Karpas-422 (cell line): ENCODE measurements at regions not wholly inside any gene's neighbourhood (a gene's known extent, or its start where the extent isn't known, plus 50 kb on each side); places are given as distances from the start of the nearest gene placed in this dataset.

Experiments used
- DNase-seq: peaks from one replicate; pipeline ENCODE4 v3.0.0-alpha.2; 2015
- H2AFZ ChIP-seq: fragments of 200-600 bp; sonication (generic); 2 replicates; pipeline ENCODE4 v1.6.1; 2014; ENCODE audit warnings: antibody characterized with exemption, low read length, mixed read lengths
- H3K27ac ChIP-seq: fragments of 200-600 bp; sonication (generic); 2 replicates; pipeline ENCODE4 v1.5.1; 2014; ENCODE audit warnings: mild to moderate bottlenecking, low read length, moderate library complexity
- H3K27me3 ChIP-seq: fragments of 200-600 bp; sonication (generic); 2 replicates; pipeline ENCODE4 v1.6.1; 2014; ENCODE audit warnings: low read length, mixed read lengths
- H3K36me3 ChIP-seq: fragments of 200-600 bp; sonication (generic); 2 replicates; pipeline ENCODE4 v1.6.1; 2014; ENCODE audit warnings: low read length, mixed read lengths; ENCODE audit not compliant: insufficient read depth
- H3K4me1 ChIP-seq: fragments of 200-600 bp; sonication (generic); 2 replicates; pipeline ENCODE4 v1.6.1; 2014; ENCODE audit warnings: mild to moderate bottlenecking, low read length, mixed read lengths
- H3K4me2 ChIP-seq: fragments of 200-600 bp; sonication (generic); 2 replicates; pipeline ENCODE4 v1.6.1; 2014; ENCODE audit warnings: low read length, low read depth, mild to moderate bottlenecking; ENCODE audit not compliant: poor library complexity, severe bottlenecking
- H3K4me3 ChIP-seq: fragments of 200-600 bp; sonication (generic); 2 replicates; pipeline ENCODE4 v1.5.1; 2014; ENCODE audit warnings: mild to moderate bottlenecking, antibody characterized with exemption, low read length, mixed read lengths
- H3K79me2 ChIP-seq: fragments of 200-600 bp; sonication (generic); 2 replicates; pipeline ENCODE4 v1.6.1; 2014; ENCODE audit warnings: mild to moderate bottlenecking, low read length, mixed read lengths
- H3K9ac ChIP-seq: fragments of 200-600 bp; sonication (generic); 2 replicates; pipeline ENCODE4 v1.6.0; 2014; ENCODE audit warnings: low read length
- H3K9me2 ChIP-seq: fragments of 200-600 bp; sonication (generic), shearing (Covaris generic); replicated peaks from 2 replicates; pipeline ENCODE4 v1.6.0; 2014; ENCODE audit warnings: mild to moderate bottlenecking, low read length, moderate library complexity; ENCODE audit not compliant: insufficient read depth
- H3K9me3 ChIP-seq: fragments of 300-700, 200-600 bp; sonication (generic); 2 replicates; pipeline ENCODE4 v1.6.1; 2014; ENCODE audit warnings: low read length, mixed read lengths
- H4K20me1 ChIP-seq: fragments of 200-600 bp; sonication (generic); 2 replicates; pipeline ENCODE4 v1.6.1; 2014; ENCODE audit warnings: mild to moderate bottlenecking, antibody characterized with exemption, low read length, low read depth; ENCODE audit not compliant: insufficient read depth

GRCh38 chr9:12874395-12874794, 99.6 kb downstream of the LURAP1L start:
- H3K4me2 ChIP-seq: no peak overlapping the region
- H3K27me3 ChIP-seq: no peaks in the 10 kb centered on the region
- H2AFZ ChIP-seq: no peak overlapping the region
- no peaks in the 10 kb centered on the region for H3K79me2 ChIP-seq
- no peaks in the 10 kb centered on the region for H3K36me3 ChIP-seq
- no peak overlapping the region for H3K9ac ChIP-seq
- no peak overlapping the region for H3K4me3 ChIP-seq
- H3K9me3 ChIP-seq: no peaks in the 10 kb centered on the region
- DNase-seq: no peak
- H4K20me1 ChIP-seq: no peaks in the 10 kb centered on the region
- H3K4me1 ChIP-seq: no peaks in the 10 kb centered on the region
- no peaks in the 10 kb centered on the region for H3K9me2 ChIP-seq
- no peak overlapping the region for H3K27ac ChIP-seq

GRCh38 chr9:12875191-12875590, 100.4 kb downstream of the LURAP1L start:
- Histone ChIP-seq H3K4me3 (no peak overlapping the region), H3K4me2 (no peak overlapping the region), H3K9me2 (no peaks in the 10 kb centered on the region), H3K79me2 (no peaks in the 10 kb centered on the region), H3K36me3 (no peaks in the 10 kb centered on the region), H3K4me1 (no peaks in the 10 kb centered on the region), H4K20me1 (no peaks in the 10 kb centered on the region), H3K9me3 (no peaks in the 10 kb centered on the region), H3K27ac (no peak overlapping the region), H2AFZ (no peak overlapping the region), H3K9ac (no peak overlapping the region), H3K27me3 (no peaks in the 10 kb centered on the region)
- DNase-seq: no peak

GRCh38 chr9:12876872-12877271, 102.1 kb downstream of the LURAP1L start:
- no peaks in the 10 kb centered on the region for H3K9me3 ChIP-seq
- no peak overlapping the region for H3K9ac ChIP-seq
- no peak overlapping the region for H2AFZ ChIP-seq
- H3K9me2 ChIP-seq: no peaks in the 10 kb centered on the region
- no peaks in the 10 kb centered on the region for H3K4me1 ChIP-seq
- no peak overlapping the region for H3K4me2 ChIP-seq
- no peaks in the 10 kb centered on the region for H3K27me3 ChIP-seq
- no peaks in the 10 kb centered on the region for H3K79me2 ChIP-seq
- no peak for DNase-seq
- H3K4me3 ChIP-seq: no peak overlapping the region
- H3K27ac ChIP-seq: no peak overlapping the region
- no peaks in the 10 kb centered on the region for H4K20me1 ChIP-seq
- no peaks in the 10 kb centered on the region for H3K36me3 ChIP-seq

- Histone ChIP-seq H2AFZ (no peak overlapping the region), H3K4me2 (no peak overlapping the region), H3K27ac (no peak overlapping the region), H3K9ac (no peak overlapping the region), H4K20me1 (no peaks in the 10 kb centered on the region), H3K4me3 (no peak overlapping the region), H3K4me1 (no peaks in the 10 kb centered on the region), H3K9me3 (no peaks in the 10 kb centered on the region), H3K27me3 (no peaks in the 10 kb centered on the region), H3K79me2 (no peaks in the 10 kb centered on the region), H3K36me3 (no peaks in the 10 kb centered on the region), H3K9me2 (no peaks in the 10 kb centered on the region)
- no peak for DNase-seq
Observed at GRCh38 chr9:12878351-12878978, 103.6 kb downstream of the LURAP1L start.

- Histone ChIP-seq H3K9me3 (no peaks in the 10 kb centered on the region), H3K9me2 (no peaks in the 10 kb centered on the region), H3K79me2 (no peaks in the 10 kb centered on the region), H3K4me2 (no peak overlapping the region), H3K4me3 (no peak overlapping the region), H4K20me1 (no peaks in the 10 kb centered on the region), H3K9ac (no peak overlapping the region), H2AFZ (no peak overlapping the region), H3K27ac (no peak overlapping the region), H3K27me3 (no peaks in the 10 kb centered on the region), H3K4me1 (no peaks in the 10 kb centered on the region), H3K36me3 (no peaks in the 10 kb centered on the region)
- no peak for DNase-seq
Observed at GRCh38 chr9:12879961-12880360, 105.1 kb downstream of the LURAP1L start.

- no peak for DNase-seq
- H3K36me3 ChIP-seq: no peaks in the 10 kb centered on the region
- H2AFZ ChIP-seq: no peak overlapping the region
- H3K9me2 ChIP-seq: no peaks in the 10 kb centered on the region
- no peaks in the 10 kb centered on the region for H3K79me2 ChIP-seq
- H3K4me3 ChIP-seq: no peak overlapping the region
- H3K27me3 ChIP-seq: no peaks in the 10 kb centered on the region
- H3K4me2 ChIP-seq: no peak overlapping the region
- H4K20me1 ChIP-seq: no peaks in the 10 kb centered on the region
- H3K9me3 ChIP-seq: no peaks in the 10 kb centered on the region
- no peak overlapping the region for H3K27ac ChIP-seq
- no peak overlapping the region for H3K9ac ChIP-seq
- no peaks in the 10 kb centered on the region for H3K4me1 ChIP-seq
Observed at GRCh38 chr9:12880406-12881015, 105.7 kb downstream of the LURAP1L start.

GRCh38 chr9:12882430-12882829, 107.6 kb downstream of the LURAP1L start:
- Histone ChIP-seq H4K20me1 (no peaks in the 10 kb centered on the region), H3K27ac (no peak overlapping the region), H3K79me2 (no peaks in the 10 kb centered on the region), H3K9me3 (no peaks in the 10 kb centered on the region), H3K4me2 (no peak overlapping the region), H3K9me2 (no peaks in the 10 kb centered on the region), H3K9ac (no peak overlapping the region), H2AFZ (no peak overlapping the region), H3K36me3 (no peaks in the 10 kb centered on the region), H3K4me1 (no peaks in the 10 kb centered on the region), H3K4me3 (no peak overlapping the region), H3K27me3 (no peaks in the 10 kb centered on the region)
- DNase-seq: no peak

- Histone ChIP-seq H3K27ac (no peak overlapping the region), H2AFZ (no peak overlapping the region), H3K4me2 (no peak overlapping the region), H3K4me3 (no peak overlapping the region), H3K9me2 (no peaks in the 10 kb centered on the region), H3K79me2 (no peaks in the 10 kb centered on the region), H3K9me3 (no peaks in the 10 kb centered on the region; the same call in 1 of the 2 replicates), H3K4me1 (no peaks in the 10 kb centered on the region), H3K9ac (no peak overlapping the region), H4K20me1 (no peaks in the 10 kb centered on the region), H3K36me3 (no peaks in the 10 kb centered on the region), H3K27me3 (no peaks in the 10 kb centered on the region)
- no peak for DNase-seq
Observed at GRCh38 chr9:12884736-12885395, 110.0 kb downstream of the LURAP1L start.
